Neutrophil (primary cell): ENCODE measurements at regions not wholly inside any gene's neighbourhood (a gene's known extent, or its start where the extent isn't known, plus 50 kb on each side); places are given as distances from the start of the nearest gene placed in this dataset.

Source experiments
- H3K27ac ChIP-seq: fragments of 200-600 bp; sonication (generic); 2 replicates; pipeline ENCODE4 v1.5.1; 2016; ENCODE audit warnings: mild to moderate bottlenecking, moderate library complexity
- H3K27me3 ChIP-seq: fragments of 200-600 bp; sonication (generic); 2 replicates; pipeline ENCODE4 v1.6.0; 2016; ENCODE audit warnings: mild to moderate bottlenecking
- H3K36me3 ChIP-seq: fragments of 200-600 bp; sonication (generic); 2 replicates; pipeline ENCODE4 v1.5.1; 2017
- H3K4me1 ChIP-seq, 2 experiments: fragments of 200-600 bp in 1 of 2; sonication (generic) in 1 of 2; 1 replicate in 1 of 2; 2 replicates in 1 of 2; pipeline versions ENCODE4 v1.5.1 to v1.6.1; 2013 to 2016; ENCODE audit warnings: low read depth in 1 of 2, low read length in 1 of 2, mild to moderate bottlenecking in 1 of 2, moderate library complexity in 1 of 2; ENCODE audit not compliant: control insufficient read depth in 1 of 2, insufficient read depth in 1 of 2
- H3K4me3 ChIP-seq, 2 experiments: fragments of 200-600 bp in 1 of 2; sonication (generic) in 1 of 2; 1 replicate in 1 of 2; 2 replicates in 1 of 2; pipeline ENCODE4 v1.5.1; 2013 to 2016; ENCODE audit warnings: low read depth in 1 of 2, low read length in 1 of 2, mild to moderate bottlenecking in 1 of 2, moderate library complexity in 1 of 2
- H3K9me3 ChIP-seq: fragments of 200-600 bp; sonication (generic); 2 replicates; pipeline ENCODE4 v1.5.1; 2016
- CTCF ChIP-seq: fragments of 200-600 bp; sonication (generic); IDR thresholded peaks from 2 replicates; pipeline ENCODE4 v1.5.1; 2016; ENCODE audit warnings: antibody characterized with exemption

- H3K36me3 ChIP-seq = no peaks in the 10 kb centered on the region
- H3K27ac ChIP-seq = no peak overlapping the region
- H3K4me1 ChIP-seq = peaks cover 3 to 6% of the 10 kb centered on the region in 2 experiments
- no peak for TF ChIP-seq CTCF
- H3K4me3 ChIP-seq = no peak overlapping the region
- H3K9me3 ChIP-seq = no peaks in the 10 kb centered on the region
- no peaks in the 10 kb centered on the region for H3K27me3 ChIP-seq
Observed at GRCh38 chr6:137952247-137952646, 85.2 kb downstream of the TNFAIP3 start.

DNA sequence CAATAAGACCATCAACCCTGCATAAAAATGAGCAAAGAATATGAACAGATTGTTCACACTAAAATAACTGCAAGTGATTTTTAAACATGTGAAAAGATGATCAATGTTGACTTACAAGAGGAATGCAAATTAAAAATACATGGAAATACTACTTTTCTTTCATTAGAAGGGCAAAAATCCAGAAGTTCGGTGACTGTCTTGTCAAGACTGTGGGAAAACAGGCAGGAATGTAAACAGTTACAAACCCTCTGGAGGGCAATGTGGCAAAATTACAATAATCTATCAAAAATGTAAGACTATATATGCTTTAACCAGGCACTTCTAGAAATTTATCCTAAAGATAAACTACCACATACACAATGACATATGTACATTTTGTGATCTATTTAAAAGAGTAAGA is 86.7 kb downstream of the TNFAIP3 start:
- no peak overlapping the region for H3K27ac ChIP-seq
- no peak overlapping the region for H3K4me3 ChIP-seq
- no peaks in the 10 kb centered on the region for H3K36me3 ChIP-seq
- no peaks in the 10 kb centered on the region for H3K27me3 ChIP-seq
- peaks cover 18 to 21% of the 10 kb centered on the region in 2 experiments for H3K4me1 ChIP-seq
- no peak for TF ChIP-seq CTCF
- H3K9me3 ChIP-seq = no peaks in the 10 kb centered on the region

DNA sequence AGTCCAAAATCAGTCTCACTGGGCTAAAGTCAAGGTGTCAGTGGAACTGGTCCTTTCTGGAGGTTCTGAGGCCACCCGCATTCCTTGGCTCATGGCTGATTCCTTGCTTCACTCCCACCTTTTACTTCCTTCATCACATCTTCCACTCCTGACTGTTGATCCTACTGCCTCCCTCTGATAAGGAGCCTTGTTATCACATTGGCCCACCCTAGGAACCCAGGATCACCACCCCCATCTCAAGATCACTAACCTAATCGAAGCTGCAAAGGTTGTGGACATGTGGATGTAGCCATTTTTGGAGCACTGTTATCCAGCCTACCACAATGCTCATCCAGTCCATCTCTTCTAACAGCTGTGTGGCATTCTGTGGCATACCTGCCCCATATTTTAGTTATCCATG is 87.2 kb downstream of the TNFAIP3 start:
- no peak for TF ChIP-seq CTCF
- Histone ChIP-seq H3K9me3 (no peaks in the 10 kb centered on the region), H3K4me1 (peaks cover 23 to 26% of the 10 kb centered on the region in 2 experiments), H3K27ac (no peak overlapping the region), H3K27me3 (no peaks in the 10 kb centered on the region), H3K4me3 (no peak overlapping the region), H3K36me3 (no peaks in the 10 kb centered on the region)

DNA sequence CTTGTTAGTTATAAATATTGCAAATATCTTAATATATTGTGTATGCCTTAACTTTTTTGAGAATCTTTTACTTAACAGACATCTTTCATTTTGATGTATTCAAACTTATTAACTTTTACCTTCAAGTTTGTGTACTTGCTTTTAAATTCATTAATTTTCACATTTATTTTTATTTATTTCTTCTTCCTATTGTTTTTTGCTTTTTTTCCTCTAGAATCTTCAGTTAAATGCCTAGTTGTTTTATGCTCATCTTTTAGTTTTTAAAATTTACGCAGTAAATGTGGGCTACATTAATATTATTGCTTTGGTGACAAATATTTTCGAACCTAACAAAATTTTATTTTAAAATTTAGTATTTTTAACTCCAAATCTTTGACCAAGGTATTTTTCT is 89.0 kb downstream of the TNFAIP3 start:
- Histone ChIP-seq H3K36me3 (no peaks in the 10 kb centered on the region), H3K9me3 (no peaks in the 10 kb centered on the region), H3K4me1 (peaks cover 42 to 44% of the 10 kb centered on the region in 2 experiments), H3K27ac (no peak overlapping the region), H3K27me3 (no peaks in the 10 kb centered on the region), H3K4me3 (no peak overlapping the region)
- TF ChIP-seq CTCF = no peak

DNA sequence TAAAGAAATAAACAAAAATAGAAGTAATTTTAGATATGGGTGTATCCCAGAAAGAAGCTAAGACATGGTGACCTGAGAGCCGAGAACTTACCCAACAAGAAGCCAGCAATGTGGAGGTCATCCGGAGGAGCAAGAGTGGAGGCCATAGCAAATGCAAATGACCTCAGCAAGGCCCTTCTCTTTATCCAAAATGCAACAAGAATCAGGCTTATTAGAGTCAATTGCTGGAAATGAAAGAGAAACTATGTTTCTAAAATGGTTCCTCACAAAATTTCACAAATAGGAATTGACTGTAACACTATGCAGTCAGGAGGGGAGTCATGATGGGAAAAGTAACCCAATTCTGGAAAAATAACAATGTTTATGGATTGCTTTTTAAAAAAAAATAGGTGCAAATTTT is 90.4 kb downstream of the TNFAIP3 start:
- no peak for TF ChIP-seq CTCF
- Histone ChIP-seq H3K4me3 (no peak overlapping the region), H3K27ac (peak overlapping the region; percentile 95)

More for the DNA sequence above, 90.4 kb downstream of the TNFAIP3 start:
- peaks cover 43 to 45% of the 10 kb centered on the region in 2 experiments for H3K4me1 ChIP-seq
- no peaks in the 10 kb centered on the region for H3K9me3 ChIP-seq
- no peaks in the 10 kb centered on the region for H3K36me3 ChIP-seq
- H3K27me3 ChIP-seq = no peaks in the 10 kb centered on the region
